ENCODE measurements at regions not wholly inside any gene's neighbourhood (a gene's known extent, or its start where the extent isn't known, plus 50 kb on each side); places are given as distances from the start of the nearest gene placed in this dataset.
A peak's percentile ranks its signal among the peaks of the same experiment; 100 is the strongest.
"Not testable (repeated sequence)": the region's sequence is repeated elsewhere in the genome, so short reads cannot be mapped to it uniquely, and the experiment has no call there.

GRCh38 chr6:21877037-21877436 lies 283.5 kb downstream of the SOX4 start:
- not testable (repeated sequence) for H3K27ac ChIP-seq; DNase-seq (ENCODE audit: low read depth in 1 of 2, low spot score in 2 of 2); H3K4me3 ChIP-seq; H3K27me3 ChIP-seq (replicated peaks); H3K36me3 ChIP-seq; H3K9me3 ChIP-seq (replicated peaks)
- peaks cover 13% of the 10 kb centered on the region for H3K4me1 ChIP-seq (replicated peaks)

- not testable (repeated sequence) for H3K4me1 ChIP-seq (replicated peaks); H3K27ac ChIP-seq
Observed at GRCh38 chr6:21880249-21880648, 286.7 kb downstream of the SOX4 start.

DNA sequence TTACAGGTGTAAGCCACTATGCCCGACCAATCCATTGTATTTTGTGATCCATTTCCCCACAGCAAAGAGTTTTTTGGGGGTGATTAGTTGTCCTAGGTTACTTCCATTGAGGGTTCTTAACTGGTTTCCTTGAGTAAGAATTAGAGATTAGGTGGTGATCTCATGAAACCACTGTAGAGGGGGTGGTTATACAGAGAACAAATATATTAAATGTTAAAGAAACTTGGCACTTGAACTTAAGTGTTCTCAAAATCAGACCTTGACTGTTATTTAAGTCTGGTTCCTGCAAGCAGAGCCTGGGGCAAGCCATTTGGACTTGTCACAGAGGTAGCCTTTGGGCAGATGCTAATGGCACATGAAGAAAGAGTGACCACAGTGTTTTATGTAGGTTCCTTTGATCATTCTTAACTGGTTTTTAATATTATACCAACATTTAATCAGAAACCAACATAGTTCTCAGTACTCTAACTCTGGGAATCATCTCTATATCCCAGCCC lies 288.5 kb downstream of the SOX4 start:
- Histone ChIP-seq H3K27me3 (replicated peaks) (no peaks in the 10 kb centered on the region), H3K9me3 (replicated peaks) (no peaks in the 10 kb centered on the region; the same call in 1 of the 2 replicates), H3K4me3 (no peak overlapping the region), H3K27ac (no peak overlapping the region), H3K36me3 (no peaks in the 10 kb centered on the region), H3K4me1 (replicated peaks) (peaks cover 24% of the 10 kb centered on the region)
- DNase-seq (ENCODE audit: low read depth in 1 of 2, low spot score in 2 of 2), result no peak

More at GRCh38 chr6:21880249-21880648, 286.7 kb downstream of the SOX4 start:
- H3K27me3 ChIP-seq (replicated peaks); DNase-seq (ENCODE audit: low read depth in 1 of 2, low spot score in 2 of 2); H3K9me3 ChIP-seq (replicated peaks); H3K36me3 ChIP-seq; H3K4me3 ChIP-seq: not testable (repeated sequence)

GRCh38 chr6:21883595-21884328 lies 290.2 kb downstream of the SOX4 start:
- H3K36me3 ChIP-seq, result no peaks in the 10 kb centered on the region
- no peak overlapping the region for H3K27ac ChIP-seq
- no peak for DNase-seq (ENCODE audit: low read depth in 1 of 2, low spot score in 2 of 2)
- no peaks in the 10 kb centered on the region; the same call in 1 of the 2 replicates for H3K9me3 ChIP-seq (replicated peaks)
- peaks cover 40% of the 10 kb centered on the region for H3K4me1 ChIP-seq (replicated peaks)
- no peak overlapping the region for H3K4me3 ChIP-seq
- no peaks in the 10 kb centered on the region for H3K27me3 ChIP-seq (replicated peaks)

DNA sequence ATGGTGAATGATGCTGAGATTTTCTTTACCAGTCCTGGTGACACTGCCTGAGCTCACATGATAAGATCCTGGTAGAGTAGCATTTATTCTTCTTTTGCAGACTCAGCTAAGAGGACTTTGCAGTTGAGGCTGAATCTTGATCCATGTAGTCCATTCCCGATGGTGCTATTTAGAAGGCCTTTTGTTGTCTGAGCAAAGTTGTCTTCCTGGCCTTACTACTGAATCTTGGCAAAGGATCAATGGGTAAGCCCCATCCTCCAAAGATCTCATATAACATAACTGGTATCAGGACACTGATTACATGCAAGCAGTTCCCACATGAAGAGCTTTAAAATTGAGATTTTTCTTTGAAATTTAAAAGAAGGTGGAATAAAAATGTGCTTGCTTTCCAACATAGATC lies 291.6 kb downstream of the SOX4 start:
- H3K27ac ChIP-seq, result no peak overlapping the region
- H3K4me3 ChIP-seq, result no peak overlapping the region
- DNase-seq (ENCODE audit: low read depth in 1 of 2, low spot score in 2 of 2), result peak in 1 of 2 experiments; percentile 6

DNA sequence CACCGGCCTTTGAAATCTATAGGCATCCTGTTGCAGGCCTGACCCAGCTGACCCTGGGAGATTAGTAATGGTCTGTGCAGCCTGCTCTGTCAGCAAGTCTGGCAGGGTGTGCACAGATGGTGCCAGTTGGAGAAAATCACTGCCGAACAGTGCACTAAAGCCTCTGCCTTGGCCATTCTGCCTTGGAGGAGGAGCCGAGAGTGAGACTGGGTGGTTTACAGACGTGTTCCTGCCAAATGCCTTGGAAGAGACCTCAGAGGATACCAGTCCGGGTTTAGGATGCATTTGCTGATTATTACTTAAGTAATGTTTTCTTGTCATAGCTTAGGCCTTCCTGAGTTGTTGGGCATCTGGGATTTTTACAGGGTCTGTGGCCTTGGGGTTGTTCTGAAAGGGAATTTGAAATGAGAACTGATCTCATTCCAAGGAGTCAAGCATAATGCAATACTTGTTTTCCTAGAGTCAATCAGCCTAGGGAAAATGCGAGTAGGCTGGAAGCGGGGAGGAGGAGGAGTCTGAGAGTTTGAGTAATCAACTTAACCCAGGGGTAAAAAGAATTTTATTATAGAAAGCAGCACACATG lies 292.1 kb downstream of the SOX4 start:
- H3K4me3 ChIP-seq, result no peak overlapping the region
- peaks cover 40% of the 10 kb centered on the region for H3K4me1 ChIP-seq (replicated peaks)
- no peaks in the 10 kb centered on the region for H3K27me3 ChIP-seq (replicated peaks)
- H3K36me3 ChIP-seq, result no peaks in the 10 kb centered on the region
- H3K9me3 ChIP-seq (replicated peaks), result no peaks in the 10 kb centered on the region; the same call in 1 of the 2 replicates
- DNase-seq (ENCODE audit: low read depth in 1 of 2, low spot score in 2 of 2), result peak; percentile 46 to 49
- peak overlapping the region; percentile 47; the same call in 1 of the 2 replicates for H3K27ac ChIP-seq

More for the DNA sequence above, 291.6 kb downstream of the SOX4 start:
- no peaks in the 10 kb centered on the region for H3K36me3 ChIP-seq
- peaks cover 40% of the 10 kb centered on the region for H3K4me1 ChIP-seq (replicated peaks)
- no peaks in the 10 kb centered on the region for H3K27me3 ChIP-seq (replicated peaks)
- H3K9me3 ChIP-seq (replicated peaks), result no peaks in the 10 kb centered on the region; the same call in 1 of the 2 replicates

- peak in 1 of 2 experiments; percentile 46 for DNase-seq (ENCODE audit: low read depth in 1 of 2, low spot score in 2 of 2)
- Histone ChIP-seq H3K4me1 (replicated peaks) (peaks cover 40% of the 10 kb centered on the region), H3K36me3 (no peaks in the 10 kb centered on the region), H3K27ac (peak overlapping the region; percentile 47), H3K4me3 (no peak overlapping the region), H3K27me3 (replicated peaks) (no peaks in the 10 kb centered on the region), H3K9me3 (replicated peaks) (no peaks in the 10 kb centered on the region; the same call in 1 of the 2 replicates)
Observed at GRCh38 chr6:21886542-21887151, 293.1 kb downstream of the SOX4 start.

DNA sequence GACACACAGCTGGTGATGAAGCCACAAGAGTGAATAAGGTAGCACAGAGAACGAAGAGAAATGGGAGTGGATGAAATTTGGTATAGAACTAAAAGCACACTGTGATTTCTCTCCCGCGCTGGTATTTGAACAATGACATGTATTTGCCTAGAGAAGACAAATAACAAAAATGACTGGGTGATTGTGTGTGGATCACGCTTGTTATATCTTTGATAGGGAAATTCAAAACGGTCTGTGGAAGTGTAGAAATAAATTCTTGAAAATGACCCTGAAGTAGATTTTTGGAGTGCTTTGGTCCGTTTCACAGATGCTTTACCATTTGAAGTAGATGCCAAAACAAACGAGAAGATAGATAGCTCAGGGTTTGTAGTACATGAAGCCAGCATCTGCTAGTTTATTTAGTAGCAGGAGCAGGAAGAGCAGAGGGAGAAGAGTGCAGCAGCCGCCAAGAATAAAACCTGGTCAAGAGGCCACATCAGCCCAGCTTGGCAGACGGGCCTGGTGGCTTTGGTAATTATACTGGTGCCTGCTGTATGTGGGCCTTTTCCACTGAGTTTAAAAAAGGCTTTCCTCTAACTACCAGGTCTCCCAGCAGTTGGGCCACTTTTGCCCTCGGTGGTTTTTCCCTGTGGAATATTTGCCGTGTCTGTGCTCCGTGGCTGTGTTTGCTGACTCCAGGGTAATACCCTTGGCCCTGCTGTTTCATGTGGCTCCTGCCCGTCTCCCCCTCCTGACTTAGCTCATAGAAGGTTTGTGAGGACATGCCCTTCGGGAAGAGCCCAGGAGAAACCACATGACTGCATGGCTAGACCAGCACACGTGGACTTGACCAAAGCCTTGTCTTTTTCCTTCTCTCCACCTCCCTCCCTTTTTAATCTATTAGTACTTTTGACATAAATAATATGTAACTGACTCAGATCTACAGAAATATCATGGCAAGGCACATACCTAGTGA lies 294.0 kb downstream of the SOX4 start:
- H3K4me1 ChIP-seq (replicated peaks), result peaks cover 40% of the 10 kb centered on the region
- no peak overlapping the region for H3K4me3 ChIP-seq
- H3K36me3 ChIP-seq, result no peaks in the 10 kb centered on the region
- peak overlapping the region; percentile 47 for H3K27ac ChIP-seq
- H3K27me3 ChIP-seq (replicated peaks), result no peaks in the 10 kb centered on the region
- DNase-seq (ENCODE audit: low read depth in 1 of 2, low spot score in 2 of 2), result peak in 1 of 2 experiments; percentile 47
- H3K9me3 ChIP-seq (replicated peaks), result no peaks in the 10 kb centered on the region; the same call in 1 of the 2 replicates

DNA sequence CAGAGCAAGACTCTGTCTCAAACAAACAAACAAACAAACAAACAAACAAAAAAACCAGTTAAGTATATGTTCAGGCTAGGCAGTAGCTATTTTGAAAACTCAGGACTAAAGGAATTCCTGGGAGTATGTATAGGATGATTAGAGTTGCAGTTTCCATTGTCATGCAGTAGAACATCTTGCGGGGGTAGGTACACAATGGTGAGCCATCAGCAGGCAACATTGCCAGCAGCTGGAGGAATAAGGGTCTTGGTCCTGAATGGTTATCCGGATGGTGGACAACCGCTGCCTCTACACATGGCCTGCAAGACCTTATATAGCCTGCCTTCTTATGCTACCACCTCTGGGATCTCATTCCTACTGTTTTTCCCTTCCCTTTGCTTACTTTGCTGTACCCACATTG lies 297.5 kb downstream of the SOX4 start:
- no peaks in the 10 kb centered on the region for H3K36me3 ChIP-seq
- no peak overlapping the region for H3K4me3 ChIP-seq
- DNase-seq (ENCODE audit: low read depth in 1 of 2, low spot score in 2 of 2), result no peak
- no peaks in the 10 kb centered on the region; the same call in 1 of the 2 replicates for H3K9me3 ChIP-seq (replicated peaks)
- H3K27ac ChIP-seq, result no peak overlapping the region
- peaks cover 26% of the 10 kb centered on the region for H3K4me1 ChIP-seq (replicated peaks)
- no peaks in the 10 kb centered on the region for H3K27me3 ChIP-seq (replicated peaks)

DNA sequence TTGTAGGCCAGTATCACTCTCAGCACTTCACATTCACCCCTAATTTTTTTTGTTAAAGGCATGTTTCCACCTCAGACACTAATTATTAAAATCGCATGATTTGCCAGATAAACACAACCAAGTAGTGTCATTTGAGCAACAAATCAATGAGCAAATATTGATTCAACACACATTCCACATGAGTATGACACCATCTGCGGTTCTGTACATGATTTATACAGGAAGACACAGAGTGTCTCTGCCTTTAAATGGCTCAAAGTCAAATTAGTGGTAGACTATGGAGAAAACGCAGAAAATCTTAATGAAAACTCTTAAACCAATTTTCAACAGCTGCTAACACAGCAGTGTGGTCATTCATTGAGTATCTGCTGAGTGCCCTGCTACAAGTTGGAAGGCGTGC lies 300.2 kb downstream of the SOX4 start:
- Histone ChIP-seq H3K4me1 (replicated peaks) (no peaks in the 10 kb centered on the region), H3K4me3 (no peak overlapping the region), H3K27ac (no peak overlapping the region), H3K27me3 (replicated peaks) (no peaks in the 10 kb centered on the region), H3K9me3 (replicated peaks) (no peaks in the 10 kb centered on the region), H3K36me3 (no peaks in the 10 kb centered on the region)
- no peak for DNase-seq (ENCODE audit: low read depth in 1 of 2, low spot score in 2 of 2)

- Histone ChIP-seq H3K27me3 (replicated peaks) (no peaks in the 10 kb centered on the region), H3K36me3 (no peaks in the 10 kb centered on the region), H3K9me3 (replicated peaks) (no peaks in the 10 kb centered on the region), H3K4me3 (no peak overlapping the region), H3K4me1 (replicated peaks) (0 out of 2 replicates have a peak, but pooled peaks cover 2% of the 10 kb centered on the region), H3K27ac (no peak overlapping the region)
- DNase-seq (ENCODE audit: low read depth in 1 of 2, low spot score in 2 of 2), result no peak
Observed at GRCh38 chr6:21895555-21895954, 302.0 kb downstream of the SOX4 start.

- Histone ChIP-seq H3K9me3 (replicated peaks) (no peaks in the 10 kb centered on the region), H3K27me3 (replicated peaks) (no peaks in the 10 kb centered on the region), H3K36me3 (no peaks in the 10 kb centered on the region), H3K4me1 (replicated peaks) (peaks cover 14% of the 10 kb centered on the region), H3K27ac (no peak overlapping the region), H3K4me3 (no peak overlapping the region)
- no peak for DNase-seq (ENCODE audit: low read depth in 1 of 2, low spot score in 2 of 2)
Observed at GRCh38 chr6:21898107-21898796, 304.7 kb downstream of the SOX4 start.

- peaks cover 14% of the 10 kb centered on the region for H3K4me1 ChIP-seq (replicated peaks)
- H3K36me3 ChIP-seq, result no peaks in the 10 kb centered on the region
- no peak overlapping the region for H3K27ac ChIP-seq
- no peaks in the 10 kb centered on the region for H3K27me3 ChIP-seq (replicated peaks)
- no peak overlapping the region for H3K4me3 ChIP-seq
- no peak for DNase-seq (ENCODE audit: low read depth in 1 of 2, low spot score in 2 of 2)
- no peaks in the 10 kb centered on the region for H3K9me3 ChIP-seq (replicated peaks)
Observed at GRCh38 chr6:21899708-21900107, 306.2 kb downstream of the SOX4 start.

Measured in SJSA1 (cell line).